DOHH2 (cell line): ENCODE measurements at regions not wholly inside any gene's neighbourhood (a gene's known extent, or its start where the extent isn't known, plus 50 kb on each side); places are given as distances from the start of the nearest gene placed in this dataset.

Experiments used
- H3F3A ChIP-seq: fragments of 200-600 bp; sonication (generic), shearing (Covaris generic); 2 replicates; pipeline ENCODE4 v1.6.0; 2016; ENCODE audit warnings: antibody characterized with exemption, mild to moderate bottlenecking; ENCODE audit not compliant: control insufficient read depth, insufficient read depth
- H3K27ac ChIP-seq: fragments of 200-600 bp; sonication (generic); 2 replicates; pipeline ENCODE4 v1.5.1; 2014; ENCODE audit warnings: low read depth, mild to moderate bottlenecking, low read length, moderate library complexity
- H3K27me3 ChIP-seq: fragments of 200-600 bp; sonication (generic); 2 replicates; pipeline ENCODE4 v1.6.1; 2014; ENCODE audit warnings: mild to moderate bottlenecking, low read length, mixed read lengths; ENCODE audit not compliant: control insufficient read depth
- H3K36me3 ChIP-seq: fragments of 200-600 bp; sonication (generic); 2 replicates; pipeline ENCODE4 v1.6.1; 2014; ENCODE audit warnings: mild to moderate bottlenecking, low read length, moderate library complexity, mixed read lengths; ENCODE audit not compliant: control insufficient read depth
- H3K4me1 ChIP-seq: fragments of 200-600 bp; sonication (generic); 2 replicates; pipeline ENCODE4 v1.6.1; 2014; ENCODE audit warnings: mild to moderate bottlenecking, low read length, mixed read lengths; ENCODE audit not compliant: control insufficient read depth
- H3K4me2 ChIP-seq: fragments of 200-600 bp; sonication (generic); 2 replicates; pipeline ENCODE4 v1.6.0; 2014; ENCODE audit warnings: mild to moderate bottlenecking, low read length, moderate library complexity
- H3K4me3 ChIP-seq: fragments of 200-600 bp; sonication (generic); 2 replicates; pipeline ENCODE4 v1.5.1; 2014; ENCODE audit warnings: mild to moderate bottlenecking, low read length, mixed read lengths
- H3K79me2 ChIP-seq: fragments of 200-600 bp; sonication (generic); 2 replicates; pipeline ENCODE4 v1.6.1; 2014; ENCODE audit warnings: mild to moderate bottlenecking, low read length, mixed read lengths; ENCODE audit not compliant: control insufficient read depth
- H3K9me2 ChIP-seq: fragments of 200-600 bp; sonication (generic); replicated peaks from 2 replicates; pipeline ENCODE4 v1.6.1; 2014; ENCODE audit warnings: mild to moderate bottlenecking, low read length, mixed read lengths; ENCODE audit not compliant: control insufficient read depth
- H3K9me3 ChIP-seq: fragments of 200-600 bp; sonication (generic); 2 replicates; pipeline ENCODE4 v1.6.1; 2014; ENCODE audit warnings: antibody characterized with exemption, low read length, mixed read lengths; ENCODE audit not compliant: control insufficient read depth, insufficient read depth
- H4K20me1 ChIP-seq: fragments of 200-600 bp; sonication (generic); 2 replicates; pipeline ENCODE4 v1.6.0; 2014; ENCODE audit warnings: low read depth, mild to moderate bottlenecking, antibody characterized with exemption, low read length, moderate library complexity; ENCODE audit not compliant: control insufficient read depth, insufficient read depth
- CTCF ChIP-seq: fragments of 200-600 bp; sonication (generic); IDR thresholded peaks from one replicate; pipeline ENCODE4 v1.5.1; 2014; ENCODE audit warnings: antibody characterized with exemption, mild to moderate bottlenecking, low read depth, low read length; ENCODE audit not compliant: poor library complexity, severe bottlenecking
- EZH2phosphoT487 ChIP-seq: fragments of 200-600 bp; sonication (generic); IDR thresholded peaks from 2 replicates; pipeline ENCODE4 v1.6.1; 2017; ENCODE audit warnings: borderline replicate concordance, mild to moderate bottlenecking, antibody characterized with exemption, low read length, moderate library complexity, mixed read lengths

DNA sequence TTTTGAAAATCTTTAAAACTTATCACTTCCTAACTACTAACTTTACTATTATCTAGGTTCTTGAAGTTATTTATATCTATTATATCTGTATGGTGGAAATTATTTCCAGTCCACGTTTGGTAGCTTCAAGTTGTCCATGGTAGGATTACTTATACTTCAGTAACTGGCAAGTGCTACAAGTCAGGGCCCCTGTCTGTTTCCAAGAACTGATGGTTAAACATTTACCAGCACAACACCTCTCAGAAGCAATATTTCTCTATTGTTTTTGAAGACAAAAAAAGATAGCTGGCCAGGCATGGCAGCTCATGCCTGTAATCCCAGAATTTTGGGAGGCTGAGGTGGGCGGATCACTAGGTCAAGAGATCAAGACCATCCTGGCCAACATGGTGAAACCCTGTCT lies 240.4 kb upstream of the RHOBTB1 start:
- Histone ChIP-seq H3K36me3 (no peaks in the 10 kb centered on the region), H3K27ac (no peak overlapping the region), H3K4me2 (no peak overlapping the region), H3K9me3 (no peaks in the 10 kb centered on the region), H3K9me2 (no peaks in the 10 kb centered on the region), H4K20me1 (no peaks in the 10 kb centered on the region), H3F3A (no peaks in the 10 kb centered on the region), H3K4me1 (no peaks in the 10 kb centered on the region), H3K4me3 (no peak overlapping the region), H3K79me2 (no peaks in the 10 kb centered on the region), H3K27me3 (no peaks in the 10 kb centered on the region)
- TF ChIP-seq EZH2phosphoT487 (no peak), CTCF (no peak)

DNA sequence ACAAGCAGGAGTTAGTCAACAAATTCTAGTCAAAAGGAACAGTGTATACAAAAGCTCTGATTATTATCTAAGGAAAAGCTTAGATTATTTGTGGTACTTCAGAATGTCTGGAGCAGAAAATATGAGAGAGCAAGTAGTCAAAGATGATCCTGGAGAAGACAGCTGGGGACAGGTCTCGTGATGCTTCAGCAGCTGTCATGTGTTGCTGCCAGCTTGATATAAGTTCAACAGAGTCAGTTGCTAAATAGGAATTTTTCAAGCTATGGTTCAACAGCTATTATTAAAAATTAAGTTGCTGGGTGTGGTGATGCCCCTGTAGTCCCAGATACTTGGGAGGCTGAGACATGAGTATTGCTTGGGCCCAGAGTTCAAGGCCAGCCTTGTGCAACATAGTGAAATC lies 240.0 kb upstream of the RHOBTB1 start:
- Histone ChIP-seq H3K27me3 (no peaks in the 10 kb centered on the region), H3F3A (no peaks in the 10 kb centered on the region), H4K20me1 (no peaks in the 10 kb centered on the region), H3K4me1 (no peaks in the 10 kb centered on the region), H3K27ac (no peak overlapping the region), H3K4me2 (no peak overlapping the region), H3K4me3 (no peak overlapping the region), H3K9me3 (no peaks in the 10 kb centered on the region), H3K79me2 (no peaks in the 10 kb centered on the region), H3K36me3 (no peaks in the 10 kb centered on the region), H3K9me2 (no peaks in the 10 kb centered on the region)
- TF ChIP-seq CTCF (no peak), EZH2phosphoT487 (no peak)

- Histone ChIP-seq H3K27ac (no peak overlapping the region), H4K20me1 (no peaks in the 10 kb centered on the region), H3K4me3 (no peak overlapping the region), H3K4me1 (no peaks in the 10 kb centered on the region), H3K36me3 (no peaks in the 10 kb centered on the region), H3K9me2 (no peaks in the 10 kb centered on the region), H3K79me2 (no peaks in the 10 kb centered on the region), H3K27me3 (no peaks in the 10 kb centered on the region), H3K4me2 (no peak overlapping the region), H3F3A (no peaks in the 10 kb centered on the region), H3K9me3 (no peaks in the 10 kb centered on the region)
- TF ChIP-seq EZH2phosphoT487: no peak
- no peak for TF ChIP-seq CTCF
Measured at GRCh38 chr10:61181832-61182231, 237.8 kb upstream of the RHOBTB1 start.

DNA sequence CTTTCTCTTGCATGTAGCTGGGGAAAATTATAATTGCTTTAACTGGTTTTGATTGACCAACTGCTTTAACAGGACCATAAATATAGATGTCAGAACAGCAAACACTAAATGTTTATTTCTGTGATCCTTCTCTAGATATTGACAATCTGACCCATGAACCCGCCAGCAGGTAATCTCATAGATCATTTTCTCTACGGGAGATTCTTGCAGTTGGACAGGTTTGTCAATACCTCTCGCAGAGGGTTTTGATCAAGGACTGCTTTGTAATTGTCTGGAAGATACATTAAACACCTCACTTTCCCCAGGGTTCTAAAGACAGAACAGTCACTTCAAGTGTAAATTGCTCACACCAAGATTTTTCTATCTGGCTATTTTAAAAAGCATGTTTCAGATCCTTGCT lies 235.8 kb upstream of the RHOBTB1 start:
- no peaks in the 10 kb centered on the region for H3K4me1 ChIP-seq
- no peaks in the 10 kb centered on the region for H3F3A ChIP-seq
- no peaks in the 10 kb centered on the region for H3K9me2 ChIP-seq
- H3K4me2 ChIP-seq: no peak overlapping the region
- no peaks in the 10 kb centered on the region for H3K9me3 ChIP-seq
- H3K27me3 ChIP-seq: no peaks in the 10 kb centered on the region
- TF ChIP-seq CTCF (no peak), EZH2phosphoT487 (no peak)
- H3K36me3 ChIP-seq: no peaks in the 10 kb centered on the region
- no peaks in the 10 kb centered on the region for H3K79me2 ChIP-seq
- no peak overlapping the region for H3K4me3 ChIP-seq
- H4K20me1 ChIP-seq: no peaks in the 10 kb centered on the region
- H3K27ac ChIP-seq: no peak overlapping the region
